GM19452 (cell line): ENCODE measurements at regions not wholly inside any gene's neighbourhood (a gene's known extent, or its start where the extent isn't known, plus 50 kb on each side); places are given as distances from the start of the nearest gene placed in this dataset.

Experiments
- ATAC-seq: cut with Tn5 transposase; IDR thresholded peaks from one replicate; pipeline ENCODE4 v1.9.1; 2021; ENCODE audit not compliant: unreplicated experiment

DNA sequence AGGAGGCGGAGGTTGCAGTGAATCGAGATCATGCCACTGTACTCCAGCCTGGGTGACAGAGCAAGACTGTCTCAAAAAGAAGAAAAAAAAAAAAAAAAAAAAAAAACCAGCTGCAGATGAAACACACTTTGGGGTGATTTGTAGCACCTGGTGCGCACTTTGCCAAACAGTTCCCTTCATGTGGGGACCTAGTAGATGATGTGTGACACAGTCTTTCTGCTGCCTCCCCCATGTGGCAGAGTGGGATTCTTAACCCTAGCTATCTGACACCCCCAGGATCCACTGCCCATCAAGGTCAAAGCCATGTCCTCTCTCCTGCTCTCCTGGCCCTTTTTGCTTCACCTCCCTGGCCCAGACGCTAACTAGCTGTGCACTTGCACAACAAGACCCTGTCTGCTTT, 52.1 kb upstream of the PDZD8 start:
- ATAC-seq = no peak

DNA sequence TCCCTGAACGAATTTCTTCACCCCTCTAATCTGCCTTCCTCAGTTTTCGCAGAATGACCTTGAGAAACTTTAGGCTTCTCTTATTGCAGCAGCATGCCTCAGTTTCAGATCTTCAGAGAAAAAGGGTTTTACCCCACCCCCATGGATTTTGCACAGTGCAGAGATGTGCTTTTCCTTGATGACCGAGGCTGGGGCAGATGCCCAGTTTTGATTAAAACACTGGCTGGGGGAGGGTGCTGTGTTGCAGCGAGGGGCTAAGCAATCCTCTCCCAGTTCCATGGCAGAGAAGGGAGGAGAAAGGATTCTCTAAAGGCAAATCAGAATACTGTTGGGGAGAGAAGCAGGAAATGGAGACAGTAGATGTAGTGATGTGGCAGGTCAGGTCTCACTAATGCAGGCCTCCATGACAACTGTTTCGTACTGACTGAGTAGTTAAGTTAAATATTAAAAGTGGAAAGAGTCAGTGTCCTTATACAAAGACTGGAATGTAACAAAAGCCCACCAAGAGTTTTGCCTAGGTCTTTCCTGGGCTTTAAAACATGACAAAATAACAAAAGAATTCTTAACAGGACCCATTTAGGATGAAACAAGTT, 50.8 kb upstream of the PDZD8 start:
- ATAC-seq = peak; percentile 85

GRCh38 chr10:117424883-117425649, 49.8 kb upstream of the PDZD8 start:
- no peak for ATAC-seq
